ENCODE measurements at regions not wholly inside any gene's neighbourhood (a gene's known extent, or its start where the extent isn't known, plus 50 kb on each side); places are given as distances from the start of the nearest gene placed in this dataset.

DNA sequence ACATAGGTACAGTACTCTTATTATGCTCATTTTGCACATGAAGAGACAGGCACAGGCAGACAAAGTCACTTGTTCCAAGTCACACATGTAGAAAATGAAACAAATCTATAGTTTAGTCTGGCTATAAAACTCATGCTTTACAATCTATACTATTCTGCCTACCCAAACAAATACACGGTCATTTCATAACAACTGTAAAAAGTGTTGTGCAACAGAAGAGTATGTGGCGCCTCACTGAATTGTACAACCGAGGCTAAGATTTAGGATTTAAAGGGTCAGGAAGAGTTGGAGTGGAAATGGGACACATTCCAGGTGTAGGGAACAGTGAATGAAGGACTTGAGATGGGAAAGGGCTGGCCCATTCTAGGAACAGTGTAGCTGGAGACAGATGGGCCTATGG, 82.9 kb upstream of the TRIO start:
- Histone ChIP-seq H3K4me1 (no peaks in the 10 kb centered on the region), H3K27ac (no peak overlapping the region)

GRCh38 chr5:14059810-14060209, 83.3 kb upstream of the TRIO start:
- peaks cover 0 to 13% (median 7%) of the 10 kb centered on the region in 11 experiments; a peak in 15 of 22 replicates for H3K9me3 ChIP-seq (replicated peaks in 1 of 11)
- H3K4me1 ChIP-seq = no peaks in the 10 kb centered on the region
- no peak overlapping the region for H3K4me3 ChIP-seq
- H3K4me2 ChIP-seq = no peak overlapping the region
- no peaks in the 10 kb centered on the region for H4K20me1 ChIP-seq
- no peak overlapping the region for H3K27ac ChIP-seq
- no peaks in the 10 kb centered on the region for H3K27me3 ChIP-seq
- H3K36me3 ChIP-seq = no peaks in the 10 kb centered on the region
- no peak for TF ChIP-seq Cebpa-rat (IDR thresholded peaks at IDR 0.05)
- no peak overlapping the region for H3K9ac ChIP-seq

More for the DNA sequence above, 82.9 kb upstream of the TRIO start:
- Histone ChIP-seq H3K4me2 (no peak overlapping the region), H3K4me3 (no peak overlapping the region), H3K9me3 (replicated peaks in 1 of 11) (peaks cover 0 to 13% (median 7%) of the 10 kb centered on the region in 11 experiments; a peak in 15 of 22 replicates), H3K9ac (no peak overlapping the region), H3K36me3 (no peaks in the 10 kb centered on the region), H3K27me3 (no peaks in the 10 kb centered on the region), H4K20me1 (no peaks in the 10 kb centered on the region)
- TF ChIP-seq Cebpa-rat (IDR thresholded peaks at IDR 0.05) = no peak

GRCh38 chr5:14057289-14057688, 85.9 kb upstream of the TRIO start:
- Histone ChIP-seq H4K20me1 (no peaks in the 10 kb centered on the region), H3K4me1 (no peaks in the 10 kb centered on the region), H3K27me3 (no peaks in the 10 kb centered on the region), H3K9ac (no peak overlapping the region), H3K9me3 (replicated peaks in 1 of 11) (peaks cover 0 to 13% (median 7%) of the 10 kb centered on the region in 11 experiments; a peak in 15 of 22 replicates), H3K4me2 (no peak overlapping the region), H3K27ac (no peak overlapping the region), H3K36me3 (no peaks in the 10 kb centered on the region), H3K4me3 (no peak overlapping the region)
- no peak for TF ChIP-seq Cebpa-rat (IDR thresholded peaks at IDR 0.05)

DNA sequence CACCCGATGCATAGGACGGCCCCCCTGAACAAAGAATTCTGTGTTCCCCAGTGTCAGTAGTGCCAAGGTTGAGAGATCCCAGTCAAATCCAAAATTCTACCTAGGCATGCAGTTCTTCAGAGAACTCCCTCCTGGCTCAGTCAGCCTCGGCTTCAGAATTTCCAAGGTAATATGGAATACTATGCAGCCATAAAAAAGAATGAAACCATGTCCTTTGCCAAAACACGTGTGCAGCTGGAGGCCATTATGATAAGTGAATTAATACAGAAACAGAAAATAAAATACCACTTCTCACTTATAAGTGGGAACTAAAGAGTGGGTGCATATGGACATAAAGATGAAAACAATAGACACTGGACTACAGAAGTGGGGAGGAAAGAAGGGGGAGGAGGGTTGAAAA, 87.1 kb upstream of the TRIO start:
- no peak for TF ChIP-seq Cebpa-rat (IDR thresholded peaks at IDR 0.05)
- no peaks in the 10 kb centered on the region for H3K27me3 ChIP-seq
- no peak overlapping the region for H3K4me2 ChIP-seq

DNA sequence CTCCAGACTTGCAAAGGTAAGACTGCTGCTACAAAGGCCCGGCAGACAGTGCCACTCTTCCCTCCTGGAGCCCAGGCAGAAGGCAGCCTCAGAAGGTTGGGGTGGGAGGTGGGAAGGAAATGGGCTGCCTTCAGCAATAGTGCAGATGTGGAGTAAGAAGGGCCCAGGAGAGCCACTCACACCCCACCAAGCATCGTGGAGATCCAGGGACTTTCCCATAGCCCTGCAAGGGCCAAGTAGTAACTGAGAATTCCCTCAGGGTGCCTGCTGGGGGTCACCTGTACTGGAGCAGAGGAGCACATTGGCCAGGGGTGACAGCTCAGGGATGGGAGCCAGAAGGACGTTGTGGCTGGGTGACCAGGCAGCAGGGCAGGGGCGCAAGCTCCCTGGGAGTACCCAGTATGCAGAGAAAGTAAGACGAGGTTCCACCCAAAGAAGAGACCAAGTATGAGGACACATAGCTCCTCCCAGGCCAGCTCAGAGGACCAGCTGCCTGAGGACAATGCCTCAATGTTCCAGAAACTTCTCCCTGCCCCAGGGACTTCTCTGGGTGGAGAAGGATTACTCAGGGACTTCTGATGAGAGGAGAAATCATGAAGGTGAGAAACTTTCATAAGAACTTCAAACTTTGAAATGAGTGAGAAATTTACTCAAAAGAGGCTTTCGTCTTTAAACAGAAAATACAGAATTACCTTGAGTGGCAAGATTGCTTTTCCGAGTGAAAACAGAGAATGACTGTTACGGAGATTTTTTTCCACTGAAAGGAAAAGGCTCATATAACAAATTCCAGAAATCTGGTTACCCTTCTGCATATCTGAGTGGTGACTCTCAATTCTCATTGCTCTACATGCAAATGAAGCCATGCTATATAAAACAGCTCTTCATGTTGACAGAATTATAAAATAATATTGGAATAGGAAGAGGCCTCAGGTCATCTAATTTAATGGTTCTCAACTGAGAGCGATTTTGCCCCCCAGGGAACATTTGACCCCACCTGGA, 87.9 kb upstream of the TRIO start:
- Histone ChIP-seq H3K27ac (no peak overlapping the region), H3K4me1 (no peaks in the 10 kb centered on the region), H4K20me1 (no peaks in the 10 kb centered on the region), H3K9me3 (replicated peaks in 1 of 11) (no peaks in the 10 kb centered on the region; a peak in 1 of 22 replicates), H3K4me2 (no peak overlapping the region), H3K36me3 (no peaks in the 10 kb centered on the region), H3K4me3 (no peak overlapping the region), H3K9ac (no peak overlapping the region), H3K27me3 (no peaks in the 10 kb centered on the region)
- no peak for TF ChIP-seq Cebpa-rat (IDR thresholded peaks at IDR 0.05)

More for the DNA sequence above, 87.1 kb upstream of the TRIO start:
- no peak overlapping the region for H3K4me3 ChIP-seq
- H3K9ac ChIP-seq = no peak overlapping the region
- no peaks in the 10 kb centered on the region for H3K4me1 ChIP-seq
- H4K20me1 ChIP-seq = no peaks in the 10 kb centered on the region
- no peaks in the 10 kb centered on the region for H3K36me3 ChIP-seq
- peaks cover 0 to 8% (median 2%) of the 10 kb centered on the region in 11 experiments; a peak in 12 of 22 replicates for H3K9me3 ChIP-seq (replicated peaks in 1 of 11)
- H3K27ac ChIP-seq = no peak overlapping the region

DNA sequence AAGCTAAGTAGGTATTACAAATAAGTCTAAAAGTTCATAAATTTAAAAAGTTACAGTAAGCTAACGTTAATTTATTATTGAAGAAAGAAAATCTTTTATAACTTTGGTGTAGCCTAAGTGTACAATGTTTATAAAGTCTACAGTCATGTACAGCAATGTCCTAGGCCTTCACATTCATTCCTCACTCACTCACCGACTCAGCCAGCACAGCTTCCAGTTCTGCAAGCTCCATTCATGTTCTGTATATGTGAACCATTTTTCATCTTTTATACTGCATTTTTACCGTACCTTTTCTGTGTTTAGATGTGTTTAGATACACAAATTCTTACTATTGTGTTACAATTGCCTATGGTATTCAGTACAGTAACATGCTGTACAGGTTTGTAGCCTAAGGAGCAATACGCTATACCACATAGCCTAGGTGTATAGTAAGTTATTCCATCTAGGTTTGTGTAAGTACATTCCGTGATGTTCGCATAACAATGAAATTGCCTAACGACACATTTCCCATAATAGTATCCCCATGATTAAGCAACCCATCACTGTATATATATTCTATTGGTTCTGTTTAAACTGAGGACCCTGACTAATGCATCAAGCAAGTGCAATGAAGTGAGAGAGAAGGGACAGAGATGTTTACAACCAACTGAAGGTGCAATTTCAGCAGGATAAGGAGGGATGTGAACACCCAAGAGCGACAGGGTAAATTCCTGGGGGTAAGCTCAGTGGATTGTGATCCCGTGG, 88.9 kb upstream of the TRIO start:
- no peaks in the 10 kb centered on the region for H3K9me3 ChIP-seq (replicated peaks in 1 of 11)
- H3K27me3 ChIP-seq = no peaks in the 10 kb centered on the region
- no peak overlapping the region for H3K27ac ChIP-seq
- no peak for TF ChIP-seq Cebpa-rat (IDR thresholded peaks at IDR 0.05)
- H3K4me1 ChIP-seq = no peaks in the 10 kb centered on the region
- no peak overlapping the region for H3K4me3 ChIP-seq
- no peaks in the 10 kb centered on the region for H3K36me3 ChIP-seq
- no peaks in the 10 kb centered on the region for H4K20me1 ChIP-seq
- H3K4me2 ChIP-seq = no peak overlapping the region
- no peak overlapping the region for H3K9ac ChIP-seq

DNA sequence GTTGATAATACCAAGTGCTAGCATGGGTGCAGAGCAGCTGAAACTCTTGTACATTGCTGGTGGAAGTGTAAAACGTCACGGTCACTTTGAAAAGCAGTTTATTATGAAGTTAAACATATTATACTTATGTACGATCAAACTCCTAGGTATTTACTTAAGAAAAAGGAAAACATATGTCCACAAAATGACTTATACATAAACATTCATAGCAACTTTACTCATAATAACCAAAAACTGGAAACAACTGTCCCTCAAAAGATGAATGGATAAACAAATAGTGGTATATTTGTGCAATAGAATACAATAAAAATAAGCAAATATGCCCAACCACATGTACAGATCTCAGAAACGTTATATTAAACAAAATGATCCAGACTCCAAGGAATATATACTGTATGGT, 92.3 kb upstream of the TRIO start:
- Histone ChIP-seq H3K9me3 (replicated peaks in 1 of 11) (peaks cover 0 to 9% (median 0%) of the 10 kb centered on the region in 11 experiments; a peak in 2 of 22 replicates), H3K36me3 (no peaks in the 10 kb centered on the region), H3K9ac (no peak overlapping the region), H3K27ac (no peak overlapping the region), H3K4me1 (no peaks in the 10 kb centered on the region), H3K4me3 (no peak overlapping the region), H4K20me1 (no peaks in the 10 kb centered on the region), H3K4me2 (no peak overlapping the region), H3K27me3 (no peaks in the 10 kb centered on the region)
- TF ChIP-seq Cebpa-rat (IDR thresholded peaks at IDR 0.05) = no peak

DNA sequence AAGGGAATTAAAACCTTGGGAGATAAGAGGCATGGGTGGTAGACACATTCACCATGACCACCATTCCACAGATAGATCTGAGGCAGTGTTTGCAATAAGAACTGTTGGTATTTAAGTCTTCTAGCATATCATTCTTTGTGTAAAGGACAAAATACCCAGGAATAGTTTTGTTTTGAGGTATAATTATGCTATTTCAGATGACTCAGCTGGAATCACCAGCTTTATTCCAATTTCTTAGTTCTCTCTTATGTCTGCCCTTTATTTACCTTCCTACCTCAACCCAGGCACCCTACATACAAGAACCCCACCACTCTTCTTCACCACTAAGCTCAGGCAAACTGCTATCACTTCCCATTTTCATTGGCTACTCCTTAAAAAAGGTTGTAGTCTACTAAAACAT, 94.7 kb upstream of the TRIO start:
- Histone ChIP-seq H3K27ac (no peak overlapping the region), H3K36me3 (no peaks in the 10 kb centered on the region), H3K9me3 (replicated peaks in 1 of 11) (peaks cover 0 to 9% (median 0%) of the 10 kb centered on the region in 11 experiments; a peak in 5 of 22 replicates), H3K27me3 (no peaks in the 10 kb centered on the region), H3K4me1 (no peaks in the 10 kb centered on the region), H3K4me3 (no peak overlapping the region), H4K20me1 (no peaks in the 10 kb centered on the region), H3K4me2 (no peak overlapping the region), H3K9ac (no peak overlapping the region)
- TF ChIP-seq Cebpa-rat (IDR thresholded peaks at IDR 0.05) = no peak

DNA sequence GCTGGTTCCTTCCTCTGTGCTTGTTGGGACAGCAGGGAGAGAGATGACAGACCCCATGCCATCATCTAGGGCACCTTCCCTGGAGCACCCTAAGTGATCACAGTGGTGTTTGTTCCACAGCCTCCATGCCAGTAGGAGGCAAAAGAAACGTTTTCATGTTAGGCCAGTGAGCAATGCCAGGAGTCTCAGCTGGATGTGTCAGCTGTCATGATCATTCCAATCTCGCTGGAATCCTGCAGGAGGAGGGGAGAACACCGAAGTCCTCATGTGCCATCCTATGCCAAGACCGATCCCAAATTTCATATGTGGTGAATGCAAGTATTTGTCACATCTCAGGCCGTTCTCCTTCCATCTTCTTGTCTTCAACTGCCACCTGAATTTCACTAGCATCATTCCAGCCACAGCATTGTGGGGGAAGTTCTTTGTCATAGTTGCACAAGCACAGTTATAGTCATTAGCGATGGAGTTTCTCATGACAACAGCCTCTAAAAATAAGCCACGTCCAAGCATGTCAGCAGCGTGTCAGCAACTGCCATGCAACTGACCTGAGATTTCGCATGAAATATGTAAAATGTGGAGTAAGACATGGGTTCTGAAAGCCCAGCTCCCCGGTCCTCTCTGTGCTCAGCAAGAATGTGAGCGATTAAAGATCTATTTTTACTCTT, 97.2 kb upstream of the DNAH5 start:
- TF ChIP-seq Cebpa-rat (IDR thresholded peaks at IDR 0.05) = no peak
- Histone ChIP-seq H4K20me1 (no peaks in the 10 kb centered on the region), H3K4me3 (no peak overlapping the region), H3K9ac (no peak overlapping the region), H3K9me3 (replicated peaks in 1 of 11) (peaks cover 0 to 8% (median 0%) of the 10 kb centered on the region in 11 experiments; a peak in 3 of 22 replicates), H3K4me1 (peaks cover 15 to 28% (median 22%) of the 10 kb centered on the region in 10 experiments), H3K27me3 (no peaks in the 10 kb centered on the region), H3K27ac (no peak overlapping the region), H3K36me3 (no peaks in the 10 kb centered on the region), H3K4me2 (no peak overlapping the region)
